GM12873 (cell line): ENCODE measurements at regions not wholly inside any gene's neighbourhood (a gene's known extent, or its start where the extent isn't known, plus 50 kb on each side); places are given as distances from the start of the nearest gene placed in this dataset.

Source experiments
- TF ChIP-seq, protein P1 (sequence below): IDR thresholded peaks from 2 replicates; pipeline ENCODE4 v1.5.1; 2012; ENCODE audit warnings: low read depth, mild to moderate bottlenecking, moderate library complexity, low read length, control low read depth; ENCODE audit not compliant: insufficient read depth; ENCODE audit errors: missing control alignments

DNA sequence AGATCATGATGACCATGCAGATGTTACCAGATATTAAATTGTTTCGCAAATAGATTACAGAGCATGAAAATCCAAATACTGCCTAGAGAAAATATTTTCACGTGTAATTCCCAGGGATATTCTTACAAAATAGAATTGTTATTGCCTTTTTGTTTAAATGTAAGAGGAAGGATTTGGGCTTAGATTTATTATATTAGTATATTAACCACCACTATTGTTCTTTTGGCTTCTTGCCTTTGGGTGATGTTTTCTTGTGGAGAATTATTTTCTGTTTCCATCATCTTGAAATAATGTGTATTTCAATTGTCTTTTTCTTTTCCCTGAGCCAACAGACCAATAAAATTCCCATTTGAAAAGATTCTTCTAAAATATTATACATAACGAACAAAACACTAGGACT lies 109.7 kb upstream of the NUDT7 start:
- TF ChIP-seq, protein P1, sequence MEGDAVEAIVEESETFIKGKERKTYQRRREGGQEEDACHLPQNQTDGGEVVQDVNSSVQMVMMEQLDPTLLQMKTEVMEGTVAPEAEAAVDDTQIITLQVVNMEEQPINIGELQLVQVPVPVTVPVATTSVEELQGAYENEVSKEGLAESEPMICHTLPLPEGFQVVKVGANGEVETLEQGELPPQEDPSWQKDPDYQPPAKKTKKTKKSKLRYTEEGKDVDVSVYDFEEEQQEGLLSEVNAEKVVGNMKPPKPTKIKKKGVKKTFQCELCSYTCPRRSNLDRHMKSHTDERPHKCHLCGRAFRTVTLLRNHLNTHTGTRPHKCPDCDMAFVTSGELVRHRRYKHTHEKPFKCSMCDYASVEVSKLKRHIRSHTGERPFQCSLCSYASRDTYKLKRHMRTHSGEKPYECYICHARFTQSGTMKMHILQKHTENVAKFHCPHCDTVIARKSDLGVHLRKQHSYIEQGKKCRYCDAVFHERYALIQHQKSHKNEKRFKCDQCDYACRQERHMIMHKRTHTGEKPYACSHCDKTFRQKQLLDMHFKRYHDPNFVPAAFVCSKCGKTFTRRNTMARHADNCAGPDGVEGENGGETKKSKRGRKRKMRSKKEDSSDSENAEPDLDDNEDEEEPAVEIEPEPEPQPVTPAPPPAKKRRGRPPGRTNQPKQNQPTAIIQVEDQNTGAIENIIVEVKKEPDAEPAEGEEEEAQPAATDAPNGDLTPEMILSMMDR = no peak

- TF ChIP-seq, protein P1 = no peak
Measured at GRCh38 chr16:77613095-77613494, 109.2 kb upstream of the NUDT7 start.

- TF ChIP-seq, protein P1 = no peak
Measured at GRCh38 chr16:77617553-77617952, 104.8 kb upstream of the NUDT7 start.

DNA sequence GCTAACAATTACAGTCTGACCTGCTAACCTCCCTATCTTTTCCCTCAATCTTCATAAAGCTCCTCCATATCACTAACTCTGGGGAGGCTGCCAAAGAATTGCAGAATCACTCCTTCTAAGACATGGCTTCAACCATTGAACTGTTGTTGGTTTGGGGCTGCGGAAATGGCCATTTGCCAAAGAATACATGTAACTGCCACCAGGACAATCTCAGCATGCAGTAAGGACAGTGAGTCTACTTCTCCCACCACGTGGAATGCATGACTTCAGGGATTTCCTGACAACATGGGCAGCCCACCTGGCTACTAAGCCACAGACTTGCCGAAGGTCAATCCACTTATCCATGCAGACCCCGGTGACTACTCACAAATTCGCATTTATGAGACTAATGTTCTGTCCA lies 104.3 kb upstream of the NUDT7 start:
- TF ChIP-seq, protein P1 = no peak

DNA sequence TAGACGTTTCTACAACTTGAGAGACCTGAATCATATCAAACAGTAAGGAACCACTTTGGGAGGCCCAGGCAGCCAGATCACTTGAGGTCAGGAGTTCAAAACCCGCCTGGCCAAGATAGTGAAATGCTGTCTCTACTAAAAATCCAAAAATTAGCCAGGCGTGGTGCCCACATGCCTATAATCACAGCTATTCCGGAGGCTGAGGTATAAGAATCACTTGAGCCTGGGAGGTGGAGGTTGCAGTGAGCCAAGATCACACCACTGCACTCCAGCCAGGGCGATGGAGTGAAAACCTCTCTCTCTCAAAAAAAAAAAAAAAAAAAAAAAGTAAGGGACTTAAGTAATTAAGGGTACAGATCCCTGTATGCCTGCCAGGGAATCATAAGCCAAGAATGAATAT lies 103.4 kb upstream of the NUDT7 start:
- TF ChIP-seq, protein P1 = no peak

DNA sequence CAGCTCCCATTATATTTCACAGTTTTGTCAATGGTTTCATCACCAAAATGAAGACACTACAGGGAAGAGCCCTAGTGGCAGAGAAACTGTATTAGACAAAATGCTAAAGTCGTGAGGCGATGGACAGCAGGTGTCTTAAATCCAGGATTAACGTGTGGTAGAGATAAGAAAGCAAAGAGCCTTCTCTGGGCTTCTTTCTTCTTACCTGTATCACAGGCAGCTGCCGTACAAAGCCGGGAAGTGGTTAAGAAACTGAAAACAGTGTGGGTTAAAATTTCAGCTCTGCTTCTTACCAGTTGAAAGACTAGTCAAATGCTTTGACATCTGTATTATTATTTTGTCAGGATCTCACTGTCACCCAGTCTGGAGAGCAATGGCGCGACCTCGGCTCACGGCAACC lies 98.2 kb upstream of the NUDT7 start:
- TF ChIP-seq, protein P1 = no peak

GRCh38 chr16:77636615-77637014 lies 85.7 kb upstream of the NUDT7 start:
- TF ChIP-seq, protein P1 = no peak
